ENCODE measurements at regions not wholly inside any gene's neighbourhood (a gene's known extent, or its start where the extent isn't known, plus 50 kb on each side); places are given as distances from the start of the nearest gene placed in this dataset.

- TF ChIP-seq TEAD4 (IDR thresholded peaks at IDR 0.05) (no peak), NFIC (IDR thresholded peaks at IDR 0.05) (no peak), CEBPB (IDR thresholded peaks at IDR 0.05) (no peak)
Observed at GRCh38 chr17:77814091-77814772, 144.3 kb upstream of the TNRC6C start.

GRCh38 chr17:77815127-77815905, 143.2 kb upstream of the TNRC6C start:
- TF ChIP-seq FOXM1 (IDR thresholded peaks at IDR 0.05; ENCODE audit: borderline replicate concordance, low read depth) (no peak), YY1 (IDR thresholded peaks at IDR 0.05; ENCODE audit: low read depth) (no peak), TCF12 (IDR thresholded peaks at IDR 0.05; ENCODE audit: low read depth) (no peak), NFIC (IDR thresholded peaks at IDR 0.05) (no peak), TAF1 (IDR thresholded peaks at IDR 0.05; ENCODE audit: low read depth) (no peak), MAX (IDR thresholded peaks at IDR 0.05) (no peak), CEBPB (IDR thresholded peaks at IDR 0.05) (no peak), EP300 (IDR thresholded peaks at IDR 0.05; ENCODE audit: borderline replicate concordance) (no peak), USF1 (IDR thresholded peaks at IDR 0.05) (no peak), REST (IDR thresholded peaks at IDR 0.05; ENCODE audit: low read depth) (no peak), EGR1 (IDR thresholded peaks at IDR 0.05) (no peak)

- TF ChIP-seq NFIC (IDR thresholded peaks at IDR 0.05) (no peak), CEBPB (IDR thresholded peaks at IDR 0.05) (no peak), TCF12 (IDR thresholded peaks at IDR 0.05; ENCODE audit: low read depth) (no peak), REST (IDR thresholded peaks at IDR 0.05; ENCODE audit: low read depth) (no peak), MAX (IDR thresholded peaks at IDR 0.05) (no peak), EGR1 (IDR thresholded peaks at IDR 0.05) (no peak), USF1 (IDR thresholded peaks at IDR 0.05) (no peak), RAD21 (IDR thresholded peaks at IDR 0.05; ENCODE audit: low read depth) (no peak), YY1 (IDR thresholded peaks at IDR 0.05; ENCODE audit: low read depth) (no peak), CREB1 (IDR thresholded peaks at IDR 0.05; ENCODE audit: low read depth) (no peak)
Observed at GRCh38 chr17:77817953-77818352, 140.6 kb upstream of the TNRC6C start.

- no peak for TF ChIP-seq YY1 (IDR thresholded peaks at IDR 0.05; ENCODE audit: low read depth)
- no peak for TF ChIP-seq EP300 (IDR thresholded peaks at IDR 0.05; ENCODE audit: borderline replicate concordance)
Observed at GRCh38 chr17:77819497-77819896, 139.0 kb upstream of the TNRC6C start.

GRCh38 chr17:77821114-77821513, 137.4 kb upstream of the TNRC6C start:
- TF ChIP-seq NFIC (IDR thresholded peaks at IDR 0.05) (no peak), CREB1 (IDR thresholded peaks at IDR 0.05; ENCODE audit: low read depth) (no peak), EGR1 (IDR thresholded peaks at IDR 0.05) (no peak), FOXM1 (IDR thresholded peaks at IDR 0.05; ENCODE audit: borderline replicate concordance, low read depth) (no peak), YY1 (IDR thresholded peaks at IDR 0.05; ENCODE audit: low read depth) (no peak), TEAD4 (IDR thresholded peaks at IDR 0.05) (no peak), MAX (IDR thresholded peaks at IDR 0.05) (no peak), RAD21 (IDR thresholded peaks at IDR 0.05; ENCODE audit: low read depth) (no peak), REST (IDR thresholded peaks at IDR 0.05; ENCODE audit: low read depth) (no peak), ZBTB7A (IDR thresholded peaks at IDR 0.05; ENCODE audit: low read depth) (no peak), EP300 (IDR thresholded peaks at IDR 0.05; ENCODE audit: borderline replicate concordance) (no peak), CEBPB (IDR thresholded peaks at IDR 0.05) (no peak), TCF12 (IDR thresholded peaks at IDR 0.05; ENCODE audit: low read depth) (no peak), TAF1 (IDR thresholded peaks at IDR 0.05; ENCODE audit: low read depth) (no peak), USF1 (IDR thresholded peaks at IDR 0.05) (no peak)

Data from Ishikawa (cell line).